ENCODE measurements at regions not wholly inside any gene's neighbourhood (a gene's known extent, or its start where the extent isn't known, plus 50 kb on each side); places are given as distances from the start of the nearest gene placed in this dataset.

DNA sequence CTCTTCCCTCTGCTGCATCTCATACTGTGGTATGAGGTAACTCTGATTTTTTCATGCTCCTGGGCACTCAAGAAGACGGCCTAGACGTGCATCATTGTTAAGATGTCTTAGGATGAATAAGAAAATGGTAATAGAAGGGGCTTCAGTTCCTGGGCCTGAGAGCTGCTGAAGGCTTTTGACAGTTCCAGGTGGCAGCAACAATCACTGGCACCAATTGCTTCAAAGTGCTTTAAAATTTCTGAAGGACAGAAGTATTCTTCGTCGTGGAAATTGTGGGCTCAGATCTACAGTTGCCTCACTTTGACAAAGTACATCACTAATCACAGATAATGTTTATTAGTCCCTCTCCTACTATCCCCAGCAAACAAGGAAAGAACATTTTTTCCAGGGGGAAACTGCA is 536.6 kb upstream of the CAMK1G start:
- DNase-seq = no peak

GRCh38 chr1:209048941-209049669 is 534.4 kb upstream of the CAMK1G start:
- DNase-seq = no peak

DNA sequence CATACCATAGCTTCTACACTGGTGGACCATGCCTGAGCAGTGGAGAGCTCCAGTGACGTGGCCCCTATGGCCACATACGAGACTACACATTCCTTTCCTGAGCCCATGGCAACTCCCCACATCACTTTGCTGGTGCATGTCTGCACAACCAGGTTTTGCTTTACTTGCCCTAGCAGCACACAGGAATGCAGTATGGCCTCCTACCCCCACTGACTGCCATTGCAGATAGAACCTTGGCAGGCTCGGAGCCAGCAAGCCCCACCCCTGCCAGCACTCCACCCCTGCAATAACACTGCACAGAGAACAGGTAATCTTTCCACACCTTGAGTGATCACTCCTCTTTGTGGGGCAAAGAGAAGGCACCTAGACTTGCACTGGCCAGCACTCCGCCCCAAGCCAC is 531.9 kb upstream of the CAMK1G start:
- no peak for DNase-seq

DNA sequence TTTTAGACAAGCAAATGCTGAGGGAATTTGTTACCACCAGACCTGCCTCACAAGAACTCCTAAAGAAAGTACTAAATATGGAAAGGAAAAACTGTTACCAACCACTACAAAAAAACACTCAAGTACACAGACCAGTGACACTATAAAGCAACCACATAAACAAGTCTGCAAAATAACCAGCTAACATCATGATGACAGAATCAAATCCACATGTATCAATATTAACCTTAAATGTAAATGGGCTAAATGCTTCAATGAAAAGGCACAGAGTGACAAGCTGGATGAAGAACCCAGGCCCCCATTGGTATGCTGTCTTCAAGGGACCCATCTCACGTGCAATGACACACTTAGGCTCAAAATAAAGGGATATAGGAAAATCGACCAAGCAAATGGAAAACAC is 529.9 kb upstream of the CAMK1G start:
- no peak for DNase-seq

GRCh38 chr1:209057083-209057482 is 526.4 kb upstream of the CAMK1G start:
- DNase-seq = no peak

- no peak for DNase-seq
These were observed 525.6 kb upstream of the CAMK1G start for GRCh38 chr1:209057901-209058300.

GRCh38 chr1:209059376-209059775 is 524.1 kb upstream of the CAMK1G start:
- DNase-seq = no peak

DNA sequence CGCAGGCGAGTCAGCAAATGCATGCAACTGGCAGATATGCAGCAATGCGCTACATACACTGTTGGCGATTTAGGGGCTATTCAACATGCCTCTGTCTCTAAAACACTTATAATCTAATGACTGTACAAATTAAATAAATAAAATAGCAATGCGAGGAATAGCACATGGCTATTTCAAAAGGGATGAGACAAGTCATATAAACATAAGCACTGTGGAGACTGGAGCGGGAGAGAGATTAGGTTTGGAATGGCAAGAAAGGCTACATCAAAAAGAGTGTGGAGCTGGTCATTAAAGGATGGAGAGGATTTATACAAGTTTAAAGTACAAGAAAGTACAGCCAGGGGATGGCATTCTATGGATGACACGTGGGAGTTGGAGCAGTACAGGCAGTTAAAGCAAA is 523.5 kb upstream of the CAMK1G start:
- no peak for DNase-seq

DNA sequence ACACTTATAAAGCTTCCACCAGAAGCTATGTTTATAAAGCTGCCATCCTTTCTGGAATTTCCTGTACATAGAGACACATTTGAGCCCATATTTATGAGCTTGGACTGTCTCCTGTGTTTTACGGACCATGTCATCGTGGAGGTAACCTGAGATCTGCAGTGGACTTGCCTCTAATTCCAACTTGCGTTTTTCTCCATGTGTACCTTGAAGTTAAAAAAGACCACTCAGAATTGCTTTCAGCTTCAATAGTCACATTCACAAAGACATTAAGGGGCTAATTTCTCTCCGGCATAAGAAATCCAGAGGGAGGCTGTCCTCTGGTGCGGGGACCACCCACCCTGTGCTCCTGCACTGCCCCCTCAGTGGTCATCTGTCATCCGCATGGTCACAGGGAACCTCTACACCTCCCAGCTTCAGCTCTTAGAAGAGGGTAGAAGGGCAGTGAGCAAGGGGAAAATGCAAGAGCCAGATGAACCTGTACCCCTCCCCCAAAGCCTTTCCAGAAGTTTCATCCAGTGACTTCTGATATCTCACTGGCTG is 521.4 kb upstream of the CAMK1G start:
- DNase-seq = no peak

DNA sequence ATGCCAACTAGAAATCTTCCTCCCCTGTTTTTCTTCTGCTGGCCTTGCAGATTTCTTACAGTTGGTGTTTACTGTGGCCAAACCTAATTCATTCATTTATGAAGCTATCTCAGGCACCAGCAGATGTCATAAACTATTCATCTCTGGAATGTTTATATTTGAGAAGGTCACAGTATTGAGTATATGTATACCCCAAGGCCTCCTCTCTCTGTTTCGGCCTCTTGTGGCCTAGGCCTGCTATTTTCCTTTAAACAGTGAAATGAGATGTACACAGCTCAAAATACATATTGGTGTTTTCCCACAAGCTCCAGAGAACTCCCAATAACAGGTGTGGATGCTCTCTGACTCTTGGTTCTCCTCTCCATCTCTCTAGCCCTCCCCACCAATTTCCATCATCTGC is 520.7 kb upstream of the CAMK1G start:
- DNase-seq = no peak

DNA sequence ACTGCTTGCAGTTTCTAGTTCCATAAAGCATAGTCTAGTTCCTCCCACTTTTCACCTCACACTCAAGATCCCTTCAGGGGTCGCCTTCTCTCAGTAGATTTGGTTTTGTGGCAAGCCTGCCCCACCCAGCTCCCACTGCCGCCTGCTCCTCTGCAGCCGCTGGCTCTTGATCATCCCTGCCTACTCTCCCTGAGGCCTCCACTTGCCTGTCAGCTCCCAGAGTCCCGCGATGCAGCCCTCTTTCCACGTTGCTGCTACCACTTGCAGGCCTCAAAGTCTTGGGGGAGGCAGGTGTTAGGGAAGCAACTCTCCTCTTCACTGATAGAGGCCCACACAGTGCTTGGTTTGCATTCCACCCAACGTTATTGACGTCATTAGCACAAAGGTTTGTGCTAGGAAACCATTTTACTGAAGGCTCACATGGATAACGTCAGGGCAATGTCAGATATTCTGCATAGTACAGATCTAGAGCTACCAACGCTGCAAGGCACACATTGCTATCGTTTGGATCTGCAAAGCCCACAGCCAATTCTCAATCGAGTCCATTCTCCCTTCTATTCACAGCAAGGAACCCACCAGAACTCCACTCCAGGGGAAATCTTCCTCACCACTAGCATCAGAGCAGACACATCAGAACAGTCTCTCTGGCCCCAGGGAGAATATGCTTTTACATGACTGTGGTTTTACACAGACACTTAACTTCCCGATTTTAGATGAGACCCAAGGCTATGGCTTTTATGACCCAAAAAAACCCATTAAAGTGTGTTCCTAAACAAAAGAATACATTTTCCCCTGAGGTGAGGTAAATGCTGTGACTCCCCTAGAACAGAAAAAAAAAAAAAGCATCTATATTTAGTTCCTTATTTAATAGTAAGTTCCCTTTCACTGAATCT is 519.5 kb upstream of the CAMK1G start:
- DNase-seq = no peak

GRCh38 chr1:209064850-209065706 is 518.4 kb upstream of the CAMK1G start:
- no peak for DNase-seq

GRCh38 chr1:209072481-209072880 is 511.0 kb upstream of the CAMK1G start:
- no peak for DNase-seq

GRCh38 chr1:209073879-209074278 is 509.6 kb upstream of the CAMK1G start:
- DNase-seq = no peak

DNA sequence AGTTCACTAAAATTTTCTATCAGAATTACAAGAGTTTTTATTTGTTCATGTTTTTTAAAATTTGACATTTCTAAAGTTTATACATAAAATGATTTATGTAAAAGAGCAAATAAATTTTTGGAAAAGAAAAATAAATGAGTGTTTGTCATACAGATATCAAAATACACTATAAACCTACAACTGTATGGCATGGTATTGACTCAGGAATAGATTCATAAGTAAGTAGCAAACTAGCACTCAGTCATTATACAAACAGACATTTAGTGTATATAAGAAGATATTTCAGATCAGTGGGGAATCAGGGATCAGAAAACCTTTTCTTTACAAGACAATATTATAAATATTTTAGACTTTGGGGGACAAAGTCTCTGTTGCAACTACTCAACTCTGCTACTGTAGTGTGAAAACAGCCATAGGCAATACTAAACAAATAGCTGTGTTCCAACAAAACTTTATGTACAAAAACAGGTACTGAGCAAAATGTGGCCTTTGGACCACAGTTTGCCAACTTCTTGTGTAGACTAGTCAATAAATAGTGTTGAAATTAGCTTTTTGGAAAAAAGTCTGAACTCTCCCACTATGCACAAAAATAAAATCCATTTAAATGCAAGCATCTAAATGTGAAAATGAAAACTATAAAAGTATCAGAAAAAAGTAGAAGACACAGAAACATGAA is 508.8 kb upstream of the CAMK1G start:
- no peak for DNase-seq

DNA sequence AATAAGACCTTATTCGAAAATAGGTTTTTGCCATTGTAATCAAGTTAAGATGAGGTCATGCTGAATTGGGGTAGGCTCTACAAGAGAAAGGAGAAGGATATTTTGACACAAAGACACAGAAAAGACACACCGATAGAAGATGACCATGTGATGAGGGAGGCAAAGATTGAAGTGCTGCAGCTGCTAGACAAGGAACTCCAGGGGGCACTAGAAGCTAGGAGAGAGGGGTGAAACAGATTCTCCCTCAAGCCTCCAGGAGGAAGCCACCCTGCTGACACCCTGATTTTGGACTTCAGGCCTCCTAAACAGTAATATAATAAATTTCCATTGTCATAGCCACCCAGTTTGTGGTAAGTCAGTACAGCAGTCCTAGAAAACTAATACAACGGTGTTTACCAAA is 506.8 kb upstream of the CAMK1G start:
- no peak for DNase-seq

DNA sequence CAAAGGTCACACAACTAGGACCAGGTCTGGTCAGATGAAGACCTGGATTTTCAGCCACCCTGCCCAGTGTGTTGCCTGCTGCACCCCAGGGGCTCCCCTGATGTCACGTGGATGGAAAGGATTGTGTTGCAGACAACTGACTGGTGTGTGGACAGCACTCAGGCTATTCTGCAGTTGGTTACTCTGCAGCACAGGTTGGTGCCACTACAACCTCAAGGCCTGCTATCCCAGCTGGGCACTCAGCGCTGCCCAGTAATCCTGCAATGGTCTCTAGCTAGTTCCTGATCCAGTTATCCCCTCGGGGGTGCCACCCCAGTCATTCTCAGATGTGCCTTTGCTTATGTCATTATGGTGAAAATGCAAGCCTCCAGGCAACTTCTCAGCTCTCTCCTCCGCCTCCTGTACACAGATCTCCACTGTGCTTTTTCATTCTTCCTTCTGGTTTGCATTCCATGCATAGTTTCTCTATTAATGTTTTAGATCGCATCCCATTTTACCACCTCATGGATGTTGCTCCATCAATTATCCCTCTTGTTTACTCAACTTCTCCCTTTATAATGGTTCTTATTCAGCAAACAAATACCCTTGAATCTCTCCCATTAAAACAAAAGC is 503.2 kb upstream of the CAMK1G start:
- DNase-seq = no peak

DNA sequence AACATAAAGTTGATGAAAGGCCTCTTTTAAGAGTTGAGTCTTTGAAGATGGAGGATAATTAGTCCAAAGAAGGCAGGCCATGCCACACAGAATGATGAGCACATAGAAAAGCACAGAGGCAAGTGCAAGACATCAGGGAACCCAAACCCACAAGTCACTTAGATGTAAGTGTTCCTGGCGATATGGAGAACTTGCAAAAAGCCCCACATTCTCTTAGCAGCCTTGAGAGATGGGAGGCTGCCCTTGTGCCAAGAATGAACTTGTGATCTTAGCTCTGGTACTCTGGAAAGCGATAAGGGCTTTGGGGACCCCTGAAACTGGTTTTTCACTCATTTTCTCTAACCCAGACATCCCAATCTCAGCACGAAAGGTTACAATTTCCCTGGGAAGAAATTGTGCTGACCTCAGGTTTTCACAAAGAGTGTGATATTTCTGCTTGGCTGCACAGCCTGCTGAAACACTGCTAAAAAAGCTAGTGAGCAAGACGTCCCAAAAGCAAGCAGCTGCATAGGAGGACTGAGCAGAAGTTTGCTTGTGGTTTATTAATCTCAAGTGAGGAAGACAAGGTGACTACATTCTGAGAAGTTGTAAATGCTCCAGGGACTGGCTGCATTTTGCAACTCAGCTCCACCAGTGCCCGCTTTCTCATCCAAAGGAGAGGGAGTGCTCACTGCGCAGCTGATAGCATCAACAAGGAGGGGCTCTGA is 496.9 kb upstream of the CAMK1G start:
- DNase-seq = no peak

DNA sequence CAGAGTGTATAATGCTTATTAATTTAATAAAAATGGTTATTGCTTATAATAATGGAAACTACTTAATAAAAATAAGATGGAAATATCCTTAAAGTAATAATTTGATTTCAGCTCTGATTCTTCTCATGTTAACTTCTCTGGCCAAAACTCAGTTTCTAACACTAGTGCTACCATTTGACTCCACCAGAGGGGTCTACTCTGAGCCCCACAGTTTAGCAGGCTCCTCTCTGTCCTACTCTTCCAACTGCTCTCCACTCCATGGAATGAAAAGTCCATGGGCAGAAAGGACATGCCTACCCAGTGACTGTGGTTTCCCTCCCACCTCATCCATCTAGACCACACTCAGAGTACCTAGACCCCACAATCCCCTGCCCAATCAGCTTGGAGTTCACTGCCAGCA is 489.1 kb upstream of the CAMK1G start:
- no peak for DNase-seq

- no peak for DNase-seq
These were observed 487.6 kb upstream of the CAMK1G start for GRCh38 chr1:209095627-209096595.

Measured in activated CD4-positive, alpha-beta T cell treated with anti-CD3 and anti-CD28 coated beads, Interleukin-2, amount 50 U/mL, for 48 hours (primary cell).